WTC11 (cell line): ENCODE measurements at regions not wholly inside any gene's neighbourhood (a gene's known extent, or its start where the extent isn't known, plus 50 kb on each side); places are given as distances from the start of the nearest gene placed in this dataset.

Source experiments
- ATAC-seq: fragments of 200-7000 bp; cut with Tn5 transposase; 2 replicates; pipeline ENCODE4 v1.10.0; 2021; ENCODE audit warnings: mild to moderate bottlenecking, moderate library complexity
- CTCF ChIA-PET: fragments of 300-600 bp; sonication (Branson Sonifier 250); formaldehyde crosslinking; loops from one replicate; lab custom pipeline; 2021; ENCODE audit warnings: antibody characterized with exemption; lab: Charles Lee
- POLR2A ChIA-PET: fragments of 350-600 bp; sonication (Branson Sonifier 250); formaldehyde crosslinking; loops from one replicate; lab custom pipeline; 2021; ENCODE audit warnings: antibody characterized with exemption; lab: Charles Lee
- DNase-seq: peaks from one replicate; pipeline ENCODE4 v3.0.0; 2021; ENCODE audit warnings: low spot score
- H3K27ac Mint-ChIP-seq: 2 replicates; pipeline ENCODE4 v1.8.0; 2021; ENCODE audit warnings: mixed read lengths
- H3K27me3 Mint-ChIP-seq: 2 replicates; pipeline ENCODE4 v1.8.0; 2021; ENCODE audit warnings: low read depth, mild to moderate bottlenecking, moderate library complexity, mixed read lengths
- H3K36me3 Mint-ChIP-seq: 2 replicates; pipeline ENCODE4 v1.8.0; 2021; ENCODE audit warnings: mixed read lengths
- H3K4me1 Mint-ChIP-seq: 2 replicates; pipeline ENCODE4 v1.8.0; 2022; ENCODE audit warnings: mixed read lengths
- H3K4me3 Mint-ChIP-seq: 2 replicates; pipeline ENCODE4 v1.8.0; 2021; ENCODE audit warnings: mild to moderate bottlenecking, moderate library complexity, mixed read lengths
- H3K9me3 Mint-ChIP-seq: 2 replicates; pipeline ENCODE4 v1.8.0; 2021; ENCODE audit warnings: mixed read lengths
- CREB1 ChIP-seq: sonication (generic); formaldehyde crosslinking; IDR thresholded peaks from 2 replicates; pipeline ENCODE4 v1.8.0; 2023; ENCODE audit warnings: mild to moderate bottlenecking, missing genetic modification reagents
- CTCF ChIP-seq: fragments of 200-600 bp; IDR thresholded peaks from 2 replicates; pipeline ENCODE4 v1.8.0; 2022; ENCODE audit warnings: antibody characterized with exemption
- E2F4 ChIP-seq: sonication (generic); formaldehyde crosslinking; IDR thresholded peaks from 2 replicates; pipeline ENCODE4 v1.8.1; 2022; ENCODE audit warnings: low read depth, mild to moderate bottlenecking, moderate library complexity, missing genetic modification reagents, borderline replicate concordance
- ETV6 ChIP-seq: sonication (generic); formaldehyde crosslinking; IDR thresholded peaks from 2 replicates; pipeline ENCODE4 v1.8.1; 2022; ENCODE audit warnings: mild to moderate bottlenecking, missing genetic modification reagents
- FOXP4 ChIP-seq: sonication (generic); formaldehyde crosslinking; IDR thresholded peaks from 2 replicates; pipeline ENCODE4 v1.8.0; 2022; ENCODE audit warnings: mild to moderate bottlenecking, missing genetic modification reagents
- GABPB1 ChIP-seq: sonication (generic); formaldehyde crosslinking; IDR thresholded peaks from 2 replicates; pipeline ENCODE4 v1.8.1; 2023; ENCODE audit warnings: mild to moderate bottlenecking, missing genetic modification reagents
- KAT7 ChIP-seq: sonication (generic); formaldehyde crosslinking; IDR thresholded peaks from 2 replicates; pipeline ENCODE4 v1.8.1; 2023; ENCODE audit warnings: missing genetic modification reagents, mild to moderate bottlenecking, borderline replicate concordance
- MAX ChIP-seq: sonication (generic); formaldehyde crosslinking; IDR thresholded peaks from 2 replicates; pipeline ENCODE4 v1.8.0; 2022; ENCODE audit warnings: mild to moderate bottlenecking, missing genetic modification reagents
- TEAD4 ChIP-seq: sonication (generic); formaldehyde crosslinking; IDR thresholded peaks from 2 replicates; pipeline ENCODE4 v1.8.0; 2022; ENCODE audit warnings: mild to moderate bottlenecking, missing genetic modification reagents
- ZNF138 ChIP-seq: sonication (generic); formaldehyde crosslinking; conservative IDR thresholded peaks from 2 replicates; pipeline ENCODE4 v1.8.1; 2022; ENCODE audit warnings: mild to moderate bottlenecking, moderate library complexity, missing genetic modification reagents
- ZNF219 ChIP-seq: sonication (generic); formaldehyde crosslinking; IDR thresholded peaks from 2 replicates; pipeline ENCODE4 v1.8.0; 2023; ENCODE audit warnings: missing genetic modification reagents, mild to moderate bottlenecking, borderline replicate concordance
- ZNF425 ChIP-seq: fragments of 250-450 bp; sonication (Bioruptor Pico); conservative IDR thresholded peaks from 2 replicates; pipeline ENCODE4 v1.9.0; 2021; ENCODE audit warnings: mild to moderate bottlenecking
- TF ChIP-seq, protein P1 (sequence below): sonication (generic); formaldehyde crosslinking; IDR thresholded peaks from 2 replicates; pipeline ENCODE4 v1.8.1; 2022; ENCODE audit warnings: mild to moderate bottlenecking, moderate library complexity, missing genetic modification reagents
- TF ChIP-seq, protein P2 (sequence below): fragments of 250-450 bp; sonication (Bioruptor Pico); IDR thresholded peaks from 2 replicates; pipeline ENCODE4 v1.9.0; 2021; ENCODE audit warnings: mild to moderate bottlenecking
- TF ChIP-seq, protein P3 (sequence below): sonication (generic); formaldehyde crosslinking; conservative IDR thresholded peaks from 2 replicates; pipeline ENCODE4 v1.8.1; 2022; ENCODE audit warnings: mild to moderate bottlenecking, missing genetic modification reagents

DNA sequence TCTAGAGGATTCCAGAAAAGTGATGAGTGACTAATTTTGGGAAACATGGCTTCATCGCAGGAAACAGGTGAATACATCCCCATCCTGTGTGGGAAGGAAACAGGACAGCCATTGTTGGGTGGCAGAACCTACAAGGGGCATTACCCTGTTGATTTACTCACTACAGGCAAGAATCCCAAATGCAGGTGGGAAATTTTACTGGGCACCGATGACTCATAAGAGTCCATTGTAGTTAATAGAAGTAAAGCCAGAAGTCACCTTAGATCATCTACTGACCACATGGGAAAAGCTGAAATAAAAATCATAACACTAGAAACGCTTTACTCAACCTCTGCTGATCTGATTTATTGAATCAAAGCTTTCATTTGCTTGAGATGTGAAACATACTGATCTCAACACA is 136.4 kb downstream of the TRIML1 start:
- CTCF ChIA-PET = no interaction called here
- H3K9me3 Mint-ChIP-seq = no peaks in the 10 kb centered on the region; the same call in 1 of the 2 replicates
- no peak overlapping the region for H3K27ac Mint-ChIP-seq
- no peaks in the 10 kb centered on the region for H3K36me3 Mint-ChIP-seq
- no peak for DNase-seq
- TF ChIP-seq, protein P1, sequence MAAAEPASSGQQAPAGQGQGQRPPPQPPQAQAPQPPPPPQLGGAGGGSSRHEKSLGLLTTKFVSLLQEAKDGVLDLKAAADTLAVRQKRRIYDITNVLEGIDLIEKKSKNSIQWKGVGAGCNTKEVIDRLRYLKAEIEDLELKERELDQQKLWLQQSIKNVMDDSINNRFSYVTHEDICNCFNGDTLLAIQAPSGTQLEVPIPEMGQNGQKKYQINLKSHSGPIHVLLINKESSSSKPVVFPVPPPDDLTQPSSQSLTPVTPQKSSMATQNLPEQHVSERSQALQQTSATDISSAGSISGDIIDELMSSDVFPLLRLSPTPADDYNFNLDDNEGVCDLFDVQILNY = no peak
- TF ChIP-seq ETV6 (CRISPR knock-in tag) (no peak), CREB1 (no peak), KAT7 (no peak), E2F4 (CRISPR knock-in tag) (no peak), MAX (CRISPR knock-in tag) (no peak), ZNF425 (CRISPR knock-in tag) (no peak), FOXP4 (CRISPR knock-in tag) (no peak), ZNF138 (CRISPR knock-in tag) (no peak), GABPB1 (no peak), CTCF (no peak), TEAD4 (CRISPR knock-in tag) (no peak), ZNF219 (CRISPR knock-in tag) (no peak)
- TF ChIP-seq, protein P2, sequence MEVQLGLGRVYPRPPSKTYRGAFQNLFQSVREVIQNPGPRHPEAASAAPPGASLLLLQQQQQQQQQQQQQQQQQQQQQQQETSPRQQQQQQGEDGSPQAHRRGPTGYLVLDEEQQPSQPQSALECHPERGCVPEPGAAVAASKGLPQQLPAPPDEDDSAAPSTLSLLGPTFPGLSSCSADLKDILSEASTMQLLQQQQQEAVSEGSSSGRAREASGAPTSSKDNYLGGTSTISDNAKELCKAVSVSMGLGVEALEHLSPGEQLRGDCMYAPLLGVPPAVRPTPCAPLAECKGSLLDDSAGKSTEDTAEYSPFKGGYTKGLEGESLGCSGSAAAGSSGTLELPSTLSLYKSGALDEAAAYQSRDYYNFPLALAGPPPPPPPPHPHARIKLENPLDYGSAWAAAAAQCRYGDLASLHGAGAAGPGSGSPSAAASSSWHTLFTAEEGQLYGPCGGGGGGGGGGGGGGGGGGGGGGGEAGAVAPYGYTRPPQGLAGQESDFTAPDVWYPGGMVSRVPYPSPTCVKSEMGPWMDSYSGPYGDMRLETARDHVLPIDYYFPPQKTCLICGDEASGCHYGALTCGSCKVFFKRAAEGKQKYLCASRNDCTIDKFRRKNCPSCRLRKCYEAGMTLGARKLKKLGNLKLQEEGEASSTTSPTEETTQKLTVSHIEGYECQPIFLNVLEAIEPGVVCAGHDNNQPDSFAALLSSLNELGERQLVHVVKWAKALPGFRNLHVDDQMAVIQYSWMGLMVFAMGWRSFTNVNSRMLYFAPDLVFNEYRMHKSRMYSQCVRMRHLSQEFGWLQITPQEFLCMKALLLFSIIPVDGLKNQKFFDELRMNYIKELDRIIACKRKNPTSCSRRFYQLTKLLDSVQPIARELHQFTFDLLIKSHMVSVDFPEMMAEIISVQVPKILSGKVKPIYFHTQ (CRISPR knock-in tag) = no peak
- TF ChIP-seq, protein P3, sequence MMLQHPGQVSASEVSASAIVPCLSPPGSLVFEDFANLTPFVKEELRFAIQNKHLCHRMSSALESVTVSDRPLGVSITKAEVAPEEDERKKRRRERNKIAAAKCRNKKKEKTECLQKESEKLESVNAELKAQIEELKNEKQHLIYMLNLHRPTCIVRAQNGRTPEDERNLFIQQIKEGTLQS (CRISPR knock-in tag) = no peak
- peaks cover under 1% of the 10 kb centered on the region; the same call in 1 of the 2 replicates for H3K27me3 Mint-ChIP-seq
- POLR2A ChIA-PET = no interaction called here
- H3K4me3 Mint-ChIP-seq = no peak overlapping the region
- peaks cover 9% of the 10 kb centered on the region for H3K4me1 Mint-ChIP-seq
- no peak for ATAC-seq
